ENCODE measurements at regions not wholly inside any gene's neighbourhood (a gene's known extent, or its start where the extent isn't known, plus 50 kb on each side); places are given as distances from the start of the nearest gene placed in this dataset.

GRCh38 chr7:11950942-11951341 lies 118.9 kb upstream of the THSD7A start:
- H3K27ac ChIP-seq (ENCODE audit: low read depth, low read length): no peak overlapping the region
- no peak overlapping the region for H3K9ac ChIP-seq (ENCODE audit: low read length)
- H3K4me1 ChIP-seq (ENCODE audit: control insufficient read depth, insufficient read depth, low read length): no peaks in the 10 kb centered on the region
- no peaks in the 10 kb centered on the region for H3K27me3 ChIP-seq (ENCODE audit: control insufficient read depth, insufficient read depth, low read length)
- no peaks in the 10 kb centered on the region for H3K9me3 ChIP-seq (ENCODE audit: control insufficient read depth, insufficient read depth, low read depth, low read length)
- no peaks in the 10 kb centered on the region for H3K36me3 ChIP-seq (ENCODE audit: control insufficient read depth, insufficient read depth, low read length)
- no peak overlapping the region for H3K4me3 ChIP-seq (ENCODE audit: low read depth, low read length)

GRCh38 chr7:11951909-11952308 lies 119.9 kb upstream of the THSD7A start:
- no peak overlapping the region for H3K27ac ChIP-seq (ENCODE audit: low read depth, low read length)
- no peak overlapping the region for H3K4me3 ChIP-seq (ENCODE audit: low read depth, low read length)
- H3K27me3 ChIP-seq (ENCODE audit: control insufficient read depth, insufficient read depth, low read length): no peaks in the 10 kb centered on the region
- H3K36me3 ChIP-seq (ENCODE audit: control insufficient read depth, insufficient read depth, low read length): no peaks in the 10 kb centered on the region
- no peaks in the 10 kb centered on the region for H3K9me3 ChIP-seq (ENCODE audit: control insufficient read depth, insufficient read depth, low read depth, low read length)
- H3K9ac ChIP-seq (ENCODE audit: low read length): no peak overlapping the region
- no peaks in the 10 kb centered on the region for H3K4me1 ChIP-seq (ENCODE audit: control insufficient read depth, insufficient read depth, low read length)

- Histone ChIP-seq H3K4me1 (ENCODE audit: control insufficient read depth, insufficient read depth, low read length) (no peaks in the 10 kb centered on the region), H3K36me3 (ENCODE audit: control insufficient read depth, insufficient read depth, low read length) (no peaks in the 10 kb centered on the region), H3K9ac (ENCODE audit: low read length) (no peak overlapping the region), H3K27ac (ENCODE audit: low read depth, low read length) (no peak overlapping the region), H3K9me3 (ENCODE audit: control insufficient read depth, insufficient read depth, low read depth, low read length) (peaks cover 3% of the 10 kb centered on the region; the same call in 1 of the 2 replicates), H3K27me3 (ENCODE audit: control insufficient read depth, insufficient read depth, low read length) (no peaks in the 10 kb centered on the region), H3K4me3 (ENCODE audit: low read depth, low read length) (no peak overlapping the region)
Measured at GRCh38 chr7:11952972-11953371, 121.0 kb upstream of the THSD7A start.

GRCh38 chr7:11956991-11957390 lies 125.0 kb upstream of the THSD7A start:
- no peak overlapping the region for H3K27ac ChIP-seq (ENCODE audit: low read depth, low read length)
- H3K9me3 ChIP-seq (ENCODE audit: control insufficient read depth, insufficient read depth, low read depth, low read length): peaks cover 6% of the 10 kb centered on the region; the same call in 1 of the 2 replicates
- H3K36me3 ChIP-seq (ENCODE audit: control insufficient read depth, insufficient read depth, low read length): no peaks in the 10 kb centered on the region
- H3K27me3 ChIP-seq (ENCODE audit: control insufficient read depth, insufficient read depth, low read length): no peaks in the 10 kb centered on the region
- H3K9ac ChIP-seq (ENCODE audit: low read length): no peak overlapping the region
- H3K4me1 ChIP-seq (ENCODE audit: control insufficient read depth, insufficient read depth, low read length): no peaks in the 10 kb centered on the region; the same call in 1 of the 2 replicates
- H3K4me3 ChIP-seq (ENCODE audit: low read depth, low read length): no peak overlapping the region

- H3K9ac ChIP-seq (ENCODE audit: low read length): no peak overlapping the region
- peaks cover 6% of the 10 kb centered on the region; the same call in 1 of the 2 replicates for H3K9me3 ChIP-seq (ENCODE audit: control insufficient read depth, insufficient read depth, low read depth, low read length)
- H3K4me3 ChIP-seq (ENCODE audit: low read depth, low read length): no peak overlapping the region
- H3K27ac ChIP-seq (ENCODE audit: low read depth, low read length): no peak overlapping the region
- no peaks in the 10 kb centered on the region; the same call in 1 of the 2 replicates for H3K4me1 ChIP-seq (ENCODE audit: control insufficient read depth, insufficient read depth, low read length)
- no peaks in the 10 kb centered on the region for H3K36me3 ChIP-seq (ENCODE audit: control insufficient read depth, insufficient read depth, low read length)
- H3K27me3 ChIP-seq (ENCODE audit: control insufficient read depth, insufficient read depth, low read length): no peaks in the 10 kb centered on the region
Measured at GRCh38 chr7:11957956-11958355, 126.0 kb upstream of the THSD7A start.

- H3K9ac ChIP-seq (ENCODE audit: low read length): no peak overlapping the region
- H3K27ac ChIP-seq (ENCODE audit: low read depth, low read length): no peak overlapping the region
- H3K36me3 ChIP-seq (ENCODE audit: control insufficient read depth, insufficient read depth, low read length): no peaks in the 10 kb centered on the region
- no peaks in the 10 kb centered on the region; the same call in 1 of the 2 replicates for H3K4me1 ChIP-seq (ENCODE audit: control insufficient read depth, insufficient read depth, low read length)
- H3K4me3 ChIP-seq (ENCODE audit: low read depth, low read length): no peak overlapping the region
- H3K27me3 ChIP-seq (ENCODE audit: control insufficient read depth, insufficient read depth, low read length): no peaks in the 10 kb centered on the region
- peaks cover 6% of the 10 kb centered on the region; the same call in 1 of the 2 replicates for H3K9me3 ChIP-seq (ENCODE audit: control insufficient read depth, insufficient read depth, low read depth, low read length)
Measured at GRCh38 chr7:11959121-11959520, 127.1 kb upstream of the THSD7A start.

GRCh38 chr7:11960621-11961020 lies 128.6 kb upstream of the THSD7A start:
- Histone ChIP-seq H3K4me1 (ENCODE audit: control insufficient read depth, insufficient read depth, low read length) (no peaks in the 10 kb centered on the region; the same call in 1 of the 2 replicates), H3K27ac (ENCODE audit: low read depth, low read length) (no peak overlapping the region), H3K9me3 (ENCODE audit: control insufficient read depth, insufficient read depth, low read depth, low read length) (peaks cover 6% of the 10 kb centered on the region; the same call in 1 of the 2 replicates), H3K9ac (ENCODE audit: low read length) (no peak overlapping the region), H3K4me3 (ENCODE audit: low read depth, low read length) (no peak overlapping the region), H3K36me3 (ENCODE audit: control insufficient read depth, insufficient read depth, low read length) (no peaks in the 10 kb centered on the region), H3K27me3 (ENCODE audit: control insufficient read depth, insufficient read depth, low read length) (no peaks in the 10 kb centered on the region)

- peaks cover 4% of the 10 kb centered on the region; the same call in 1 of the 2 replicates for H3K9me3 ChIP-seq (ENCODE audit: control insufficient read depth, insufficient read depth, low read depth, low read length)
- H3K9ac ChIP-seq (ENCODE audit: low read length): no peak overlapping the region
- H3K4me3 ChIP-seq (ENCODE audit: low read depth, low read length): no peak overlapping the region
- no peaks in the 10 kb centered on the region for H3K4me1 ChIP-seq (ENCODE audit: control insufficient read depth, insufficient read depth, low read length)
- H3K36me3 ChIP-seq (ENCODE audit: control insufficient read depth, insufficient read depth, low read length): no peaks in the 10 kb centered on the region
- no peak overlapping the region for H3K27ac ChIP-seq (ENCODE audit: low read depth, low read length)
- no peaks in the 10 kb centered on the region for H3K27me3 ChIP-seq (ENCODE audit: control insufficient read depth, insufficient read depth, low read length)
Measured at GRCh38 chr7:11969643-11970042, 137.6 kb upstream of the THSD7A start.

GRCh38 chr7:11970132-11970531 lies 138.1 kb upstream of the THSD7A start:
- peaks cover 4% of the 10 kb centered on the region; the same call in 1 of the 2 replicates for H3K9me3 ChIP-seq (ENCODE audit: control insufficient read depth, insufficient read depth, low read depth, low read length)
- no peaks in the 10 kb centered on the region for H3K4me1 ChIP-seq (ENCODE audit: control insufficient read depth, insufficient read depth, low read length)
- H3K27me3 ChIP-seq (ENCODE audit: control insufficient read depth, insufficient read depth, low read length): no peaks in the 10 kb centered on the region
- H3K36me3 ChIP-seq (ENCODE audit: control insufficient read depth, insufficient read depth, low read length): no peaks in the 10 kb centered on the region
- H3K4me3 ChIP-seq (ENCODE audit: low read depth, low read length): no peak overlapping the region
- H3K27ac ChIP-seq (ENCODE audit: low read depth, low read length): no peak overlapping the region
- no peak overlapping the region for H3K9ac ChIP-seq (ENCODE audit: low read length)

- Histone ChIP-seq H3K27me3 (ENCODE audit: control insufficient read depth, insufficient read depth, low read length) (no peaks in the 10 kb centered on the region), H3K27ac (ENCODE audit: low read depth, low read length) (no peak overlapping the region), H3K4me1 (ENCODE audit: control insufficient read depth, insufficient read depth, low read length) (no peaks in the 10 kb centered on the region), H3K4me3 (ENCODE audit: low read depth, low read length) (no peak overlapping the region), H3K36me3 (ENCODE audit: control insufficient read depth, insufficient read depth, low read length) (no peaks in the 10 kb centered on the region), H3K9me3 (ENCODE audit: control insufficient read depth, insufficient read depth, low read depth, low read length) (peaks cover 15% of the 10 kb centered on the region; the same call in 1 of the 2 replicates), H3K9ac (ENCODE audit: low read length) (no peak overlapping the region)
Measured at GRCh38 chr7:11985376-11985775, 153.4 kb upstream of the THSD7A start.

GRCh38 chr7:11985971-11986370 lies 154.0 kb upstream of the THSD7A start:
- H3K27ac ChIP-seq (ENCODE audit: low read depth, low read length): no peak overlapping the region
- H3K4me3 ChIP-seq (ENCODE audit: low read depth, low read length): no peak overlapping the region
- peaks cover 15% of the 10 kb centered on the region; the same call in 1 of the 2 replicates for H3K9me3 ChIP-seq (ENCODE audit: control insufficient read depth, insufficient read depth, low read depth, low read length)
- no peaks in the 10 kb centered on the region for H3K27me3 ChIP-seq (ENCODE audit: control insufficient read depth, insufficient read depth, low read length)
- H3K9ac ChIP-seq (ENCODE audit: low read length): no peak overlapping the region
- no peaks in the 10 kb centered on the region for H3K4me1 ChIP-seq (ENCODE audit: control insufficient read depth, insufficient read depth, low read length)
- H3K36me3 ChIP-seq (ENCODE audit: control insufficient read depth, insufficient read depth, low read length): no peaks in the 10 kb centered on the region

- H3K36me3 ChIP-seq (ENCODE audit: control insufficient read depth, insufficient read depth, low read length): no peaks in the 10 kb centered on the region
- no peak overlapping the region for H3K4me3 ChIP-seq (ENCODE audit: low read depth, low read length)
- H3K27me3 ChIP-seq (ENCODE audit: control insufficient read depth, insufficient read depth, low read length): no peaks in the 10 kb centered on the region
- H3K27ac ChIP-seq (ENCODE audit: low read depth, low read length): no peak overlapping the region
- no peaks in the 10 kb centered on the region for H3K4me1 ChIP-seq (ENCODE audit: control insufficient read depth, insufficient read depth, low read length)
- peaks cover 9% of the 10 kb centered on the region; the same call in 1 of the 2 replicates for H3K9me3 ChIP-seq (ENCODE audit: control insufficient read depth, insufficient read depth, low read depth, low read length)
- H3K9ac ChIP-seq (ENCODE audit: low read length): no peak overlapping the region
Measured at GRCh38 chr7:11988186-11988585, 156.2 kb upstream of the THSD7A start.
